ENCODE measurements at regions not wholly inside any gene's neighbourhood (a gene's known extent, or its start where the extent isn't known, plus 50 kb on each side); places are given as distances from the start of the nearest gene placed in this dataset.

- H3K36me3 ChIP-seq = no peaks in the 10 kb centered on the region
- ATAC-seq = no peak
- 57% methylated on average over 1 of the region's 1 CpG; no CpG with 5 or more reads in 1 of the 2 donors for WGBS, 2 donors (ENCODE audit: low coverage in 1 of 2)
- no peaks in the 10 kb centered on the region for H3K9me3 ChIP-seq
- no peaks in the 10 kb centered on the region for H3K27me3 ChIP-seq
- H3K4me1 ChIP-seq = peaks cover 4 to 38% (median 17%) of the 10 kb centered on the region in 3 donors
- H3K27ac ChIP-seq = peak overlapping the region; percentile 62 to 82 (median 74)
- H3K4me3 ChIP-seq = no peak overlapping the region
- TF ChIP-seq POLR2A (IDR thresholded peaks at IDR 0.05) (no peak), POLR2AphosphoS5 (IDR thresholded peaks at IDR 0.05) (no peak), CTCF (IDR thresholded peaks at IDR 0.05) (no peak), EP300 (IDR thresholded peaks at IDR 0.05) (no peak)
Measured at GRCh38 chr13:44197791-44198770, 175.5 kb upstream of the SERP2 start.

GRCh38 chr13:44198826-44199225, 174.8 kb upstream of the SERP2 start:
- H3K4me1 ChIP-seq = peaks cover 4 to 34% (median 17%) of the 10 kb centered on the region in 3 donors
- H3K4me3 ChIP-seq = no peak overlapping the region
- 100% methylated on average over 1 of the region's 3 CpGs; no CpG with 5 or more reads in 1 of the 2 donors for WGBS, 2 donors (ENCODE audit: low coverage in 1 of 2)
- peak overlapping the region; percentile 62 to 82 (median 74) for H3K27ac ChIP-seq
- TF ChIP-seq POLR2AphosphoS5 (IDR thresholded peaks at IDR 0.05) = no peak
- TF ChIP-seq CTCF (IDR thresholded peaks at IDR 0.05) = no peak
- TF ChIP-seq POLR2A (IDR thresholded peaks at IDR 0.05) = no peak
- no peak for TF ChIP-seq EP300 (IDR thresholded peaks at IDR 0.05)
- H3K36me3 ChIP-seq = no peaks in the 10 kb centered on the region
- no peaks in the 10 kb centered on the region for H3K9me3 ChIP-seq
- no peak for ATAC-seq
- no peaks in the 10 kb centered on the region for H3K27me3 ChIP-seq

- H3K27me3 ChIP-seq = no peaks in the 10 kb centered on the region
- peaks cover 4 to 33% (median 17%) of the 10 kb centered on the region in 3 donors for H3K4me1 ChIP-seq
- no peaks in the 10 kb centered on the region for H3K9me3 ChIP-seq
- H3K4me3 ChIP-seq = no peak overlapping the region
- H3K27ac ChIP-seq = peak overlapping the region; percentile 62 to 77 (median 74)
- peak; percentile 95 for ATAC-seq
- no peaks in the 10 kb centered on the region for H3K36me3 ChIP-seq
- 39 to 46% methylated on average over 2 of the region's 2 CpGs for WGBS, 2 donors (ENCODE audit: low coverage in 1 of 2)
- TF ChIP-seq POLR2AphosphoS5 (IDR thresholded peaks at IDR 0.05) (peak; percentile 87), CTCF (IDR thresholded peaks at IDR 0.05) (no peak), EP300 (IDR thresholded peaks at IDR 0.05) (peak; percentile 33), POLR2A (IDR thresholded peaks at IDR 0.05) (no peak)
Measured at GRCh38 chr13:44199627-44200207, 173.9 kb upstream of the SERP2 start.

- WGBS, 2 donors (ENCODE audit: low coverage in 1 of 2) = no CpG with 5 or more reads among the region's 3 CpGs
- no peaks in the 10 kb centered on the region for H3K36me3 ChIP-seq
Measured at GRCh38 chr13:44206434-44206833, 167.2 kb upstream of the SERP2 start.

More at GRCh38 chr13:44206434-44206833, 167.2 kb upstream of the SERP2 start:
- TF ChIP-seq EP300 (IDR thresholded peaks at IDR 0.05) (no peak), CTCF (IDR thresholded peaks at IDR 0.05) (no peak), POLR2A (IDR thresholded peaks at IDR 0.05) (no peak), POLR2AphosphoS5 (IDR thresholded peaks at IDR 0.05) (no peak)
- ATAC-seq = no peak
- Histone ChIP-seq H3K4me3 (no peak overlapping the region), H3K9me3 (peaks cover 0 to 5% (median 0%) of the 10 kb centered on the region in 3 donors), H3K4me1 (peaks cover 4 to 18% (median 12%) of the 10 kb centered on the region in 3 donors), H3K27ac (no peak overlapping the region), H3K27me3 (no peaks in the 10 kb centered on the region)
